AG04450 (cell line): ENCODE measurements at regions not wholly inside any gene's neighbourhood (a gene's known extent, or its start where the extent isn't known, plus 50 kb on each side); places are given as distances from the start of the nearest gene placed in this dataset.

Source experiments
- CTCF ChIA-PET: fragments of 300-600, 350-600 bp; formaldehyde crosslinking; extraction: SDS; loops from one replicate; lab custom pipeline; 2022; ENCODE audit warnings: antibody characterized with exemption, inconsistent platforms; lab: Charles Lee
- POLR2A ChIA-PET: fragments of 350-600 bp; formaldehyde crosslinking; extraction: SDS; loops from one replicate; lab custom pipeline; 2021; ENCODE audit warnings: antibody characterized with exemption, inconsistent platforms; lab: Yijun Ruan, JAX
- DNase-seq: peaks from one replicate; pipeline ENCODE4 v3.0.0-alpha.2; 2011; ENCODE audit warnings: low read depth, low spot score
- H3K27ac ChIP-seq: one replicate; pipeline ENCODE4 v1.5.1; 2012; ENCODE audit warnings: low read depth, low read length, control low read depth
- H3K27me3 ChIP-seq: one replicate; pipeline ENCODE4 v1.6.0; 2012; ENCODE audit warnings: low read length; ENCODE audit not compliant: control insufficient read depth, insufficient read depth
- H3K4me3 ChIP-seq: 2 replicates; pipeline ENCODE4 v1.5.1; 2011; ENCODE audit warnings: mild to moderate bottlenecking, low read depth, low read length, control low read depth
- H3K9me3 ChIP-seq: 2 replicates; pipeline ENCODE4 v1.5.1; 2012; ENCODE audit warnings: low read length; ENCODE audit not compliant: control insufficient read depth, insufficient read depth
- CTCF ChIP-seq: IDR thresholded peaks from 2 replicates; pipeline ENCODE4 v1.5.1; 2011; ENCODE audit warnings: low read depth, low read length, control low read depth, inconsistent platforms

GRCh38 chr7:23968791-23969190 lies 258.8 kb downstream of the STK31 start:
- H3K9me3 ChIP-seq: no peaks in the 10 kb centered on the region
- H3K27ac ChIP-seq: no peak overlapping the region
- no peak for TF ChIP-seq CTCF
- H3K27me3 ChIP-seq: no peaks in the 10 kb centered on the region
- no peak for DNase-seq
- POLR2A ChIA-PET: no interaction called here
- CTCF ChIA-PET: interaction anchor here (0.6 kb wide), 2 partner anchors 71 to 398 kb away, joined by 3 to 14 read pairs; no protein-coding TSS in a partner anchor
- no peak overlapping the region for H3K4me3 ChIP-seq

- H3K9me3 ChIP-seq: no peaks in the 10 kb centered on the region
- CTCF ChIA-PET: interaction anchor here (0.6 kb wide), 2 partner anchors 71 to 398 kb away, joined by 3 to 14 read pairs; no protein-coding TSS in a partner anchor
- no peak overlapping the region for H3K27ac ChIP-seq
- DNase-seq: no peak
- no peaks in the 10 kb centered on the region for H3K27me3 ChIP-seq
- TF ChIP-seq CTCF: no peak
- no peak overlapping the region for H3K4me3 ChIP-seq
- POLR2A ChIA-PET: interaction anchor here (0.7 kb wide), 1 partner anchor 45 kb away, joined by 3 read pairs; no protein-coding TSS in a partner anchor
These were observed 259.4 kb downstream of the STK31 start for GRCh38 chr7:23969443-23969842.

- TF ChIP-seq CTCF: no peak
- H3K27me3 ChIP-seq: no peaks in the 10 kb centered on the region
- H3K4me3 ChIP-seq: no peak overlapping the region
- ChIA-PET CTCF (no interaction called here), POLR2A (no interaction called here)
- DNase-seq: no peak
- no peak overlapping the region for H3K27ac ChIP-seq
- no peaks in the 10 kb centered on the region for H3K9me3 ChIP-seq
These were observed 260.2 kb downstream of the STK31 start for GRCh38 chr7:23970193-23970592.

DNA sequence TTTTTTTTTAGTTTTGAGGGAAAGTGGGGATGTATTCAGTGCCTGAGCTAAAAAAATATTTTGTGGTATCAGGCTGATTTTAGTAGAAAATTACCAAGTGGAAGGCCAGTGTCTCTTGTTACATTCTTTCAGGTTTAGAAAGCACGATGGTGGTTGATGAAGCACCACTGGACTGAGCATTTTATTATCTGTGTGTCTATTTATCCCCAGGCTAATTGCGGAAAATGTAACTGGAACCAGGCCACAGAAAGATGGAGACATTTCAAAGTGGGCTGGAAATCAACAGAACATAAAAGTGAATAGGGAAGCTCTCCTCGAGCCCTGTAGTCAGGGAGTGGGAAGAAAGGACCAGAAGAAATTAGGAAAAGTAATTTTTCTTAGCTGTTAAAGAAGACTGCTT lies 261.0 kb downstream of the STK31 start:
- DNase-seq: no peak
- H3K4me3 ChIP-seq: no peak overlapping the region
- H3K27ac ChIP-seq: no peak overlapping the region
- ChIA-PET CTCF (no interaction called here), POLR2A (no interaction called here)
- TF ChIP-seq CTCF: no peak
- H3K27me3 ChIP-seq: no peaks in the 10 kb centered on the region
- no peaks in the 10 kb centered on the region for H3K9me3 ChIP-seq

DNA sequence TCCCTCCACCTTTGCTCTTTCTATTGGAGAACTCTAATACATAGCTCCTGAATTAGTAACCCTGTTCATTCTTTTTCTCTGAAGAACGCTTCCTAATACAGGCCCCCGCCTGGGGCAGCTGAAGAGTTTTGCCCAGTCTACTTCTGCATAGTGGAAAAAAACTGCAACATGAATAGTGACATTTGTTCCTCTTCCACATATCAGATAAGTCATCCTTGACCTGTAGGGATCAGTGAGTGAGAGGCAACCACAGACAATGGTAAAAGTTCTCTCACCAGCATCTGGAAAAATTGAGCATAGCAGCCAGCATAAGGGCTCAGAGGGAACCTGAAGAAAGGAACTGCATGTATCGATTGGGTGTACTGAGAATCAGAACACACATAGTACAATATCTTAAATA lies 262.0 kb downstream of the STK31 start:
- ChIA-PET CTCF (no interaction called here), POLR2A (no interaction called here)
- no peaks in the 10 kb centered on the region for H3K27me3 ChIP-seq
- no peak for DNase-seq
- H3K9me3 ChIP-seq: no peaks in the 10 kb centered on the region
- no peak overlapping the region for H3K27ac ChIP-seq
- TF ChIP-seq CTCF: no peak
- no peak overlapping the region for H3K4me3 ChIP-seq
